Retinal pigment epithelial cell (primary cell): ENCODE measurements at regions not wholly inside any gene's neighbourhood (a gene's known extent, or its start where the extent isn't known, plus 50 kb on each side); places are given as distances from the start of the nearest gene placed in this dataset.

ENCODE experiments used
- DNase-seq: peaks from one replicate; pipeline ENCODE4 v3.0.0-alpha.2; 2010; ENCODE audit warnings: low read depth
- H3K4me3 ChIP-seq: 2 replicates; pipeline ENCODE4 v1.5.1; 2011; ENCODE audit warnings: mild to moderate bottlenecking, low read length, control low read depth, moderate library complexity
- TF ChIP-seq, protein P1 (sequence below): conservative IDR thresholded peaks from 2 replicates; pipeline ENCODE4 v1.5.1; 2011; ENCODE audit warnings: low read depth, low read length, control low read depth, inconsistent platforms

DNA sequence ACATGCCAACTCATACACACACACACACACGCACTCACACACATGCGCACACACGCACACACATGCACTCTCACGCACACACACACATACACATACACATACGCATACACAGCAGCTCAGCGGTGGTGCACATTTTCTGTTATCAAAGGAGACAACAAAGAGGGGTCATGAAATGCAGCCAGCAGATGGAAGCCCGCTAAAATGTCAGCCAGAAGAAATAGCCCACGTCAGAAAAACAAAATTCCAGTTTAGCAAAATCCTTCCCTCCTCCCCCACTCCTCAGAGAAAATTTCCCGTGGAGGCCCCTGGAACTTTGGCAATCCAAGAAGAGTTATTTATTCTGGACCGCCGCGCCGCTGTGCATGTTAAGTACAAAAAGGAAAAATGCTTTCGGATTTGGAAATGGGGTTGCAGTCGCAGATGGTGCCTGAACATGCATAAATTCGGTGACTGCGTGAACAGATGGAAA is 114.6 kb upstream of the VSTM2B start:
- TF ChIP-seq, protein P1, sequence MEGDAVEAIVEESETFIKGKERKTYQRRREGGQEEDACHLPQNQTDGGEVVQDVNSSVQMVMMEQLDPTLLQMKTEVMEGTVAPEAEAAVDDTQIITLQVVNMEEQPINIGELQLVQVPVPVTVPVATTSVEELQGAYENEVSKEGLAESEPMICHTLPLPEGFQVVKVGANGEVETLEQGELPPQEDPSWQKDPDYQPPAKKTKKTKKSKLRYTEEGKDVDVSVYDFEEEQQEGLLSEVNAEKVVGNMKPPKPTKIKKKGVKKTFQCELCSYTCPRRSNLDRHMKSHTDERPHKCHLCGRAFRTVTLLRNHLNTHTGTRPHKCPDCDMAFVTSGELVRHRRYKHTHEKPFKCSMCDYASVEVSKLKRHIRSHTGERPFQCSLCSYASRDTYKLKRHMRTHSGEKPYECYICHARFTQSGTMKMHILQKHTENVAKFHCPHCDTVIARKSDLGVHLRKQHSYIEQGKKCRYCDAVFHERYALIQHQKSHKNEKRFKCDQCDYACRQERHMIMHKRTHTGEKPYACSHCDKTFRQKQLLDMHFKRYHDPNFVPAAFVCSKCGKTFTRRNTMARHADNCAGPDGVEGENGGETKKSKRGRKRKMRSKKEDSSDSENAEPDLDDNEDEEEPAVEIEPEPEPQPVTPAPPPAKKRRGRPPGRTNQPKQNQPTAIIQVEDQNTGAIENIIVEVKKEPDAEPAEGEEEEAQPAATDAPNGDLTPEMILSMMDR: no peak
- no peak for DNase-seq
- H3K4me3 ChIP-seq: no peak overlapping the region

DNA sequence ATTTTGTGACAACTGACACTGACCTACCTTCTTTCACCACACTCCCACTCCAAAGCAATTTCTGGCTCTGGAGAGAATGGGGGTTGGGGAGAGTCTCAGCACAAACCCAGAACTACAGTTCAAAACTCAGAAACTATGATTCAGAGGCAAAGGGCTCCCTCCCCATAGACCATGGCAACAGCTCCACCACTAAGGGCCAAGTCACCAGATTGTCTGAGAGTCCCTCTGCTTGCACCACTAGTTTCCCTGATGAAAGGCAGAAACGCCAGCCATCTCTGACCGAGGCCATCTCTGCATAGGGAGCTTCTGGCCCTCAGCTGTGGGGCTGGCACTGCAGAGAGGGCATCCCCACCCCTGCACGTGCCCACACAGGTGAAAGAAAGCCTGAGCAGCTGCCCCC is 112.4 kb upstream of the VSTM2B start:
- no peak overlapping the region for H3K4me3 ChIP-seq
- TF ChIP-seq, protein P1: no peak
- DNase-seq: no peak

DNA sequence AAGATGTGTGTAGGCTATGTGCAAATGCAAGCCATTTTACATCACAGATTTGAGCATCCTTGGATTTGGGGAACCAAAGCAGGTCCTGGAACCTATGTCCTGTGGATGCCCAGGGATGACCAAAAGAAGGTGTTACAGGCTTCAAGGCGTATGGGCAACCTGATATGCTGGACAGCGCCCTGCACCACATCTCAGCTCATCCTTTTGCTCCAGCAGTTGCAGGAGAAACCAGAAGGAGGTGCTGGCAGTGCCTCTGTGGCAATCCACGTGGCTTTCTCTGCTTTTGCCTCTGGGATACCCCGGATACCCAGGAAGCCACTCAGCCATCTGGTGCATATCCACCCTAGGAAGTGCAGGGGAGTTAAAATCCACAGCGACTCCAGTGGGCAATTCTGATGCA is 110.3 kb upstream of the VSTM2B start:
- DNase-seq: no peak
- TF ChIP-seq, protein P1: no peak
- no peak overlapping the region for H3K4me3 ChIP-seq

DNA sequence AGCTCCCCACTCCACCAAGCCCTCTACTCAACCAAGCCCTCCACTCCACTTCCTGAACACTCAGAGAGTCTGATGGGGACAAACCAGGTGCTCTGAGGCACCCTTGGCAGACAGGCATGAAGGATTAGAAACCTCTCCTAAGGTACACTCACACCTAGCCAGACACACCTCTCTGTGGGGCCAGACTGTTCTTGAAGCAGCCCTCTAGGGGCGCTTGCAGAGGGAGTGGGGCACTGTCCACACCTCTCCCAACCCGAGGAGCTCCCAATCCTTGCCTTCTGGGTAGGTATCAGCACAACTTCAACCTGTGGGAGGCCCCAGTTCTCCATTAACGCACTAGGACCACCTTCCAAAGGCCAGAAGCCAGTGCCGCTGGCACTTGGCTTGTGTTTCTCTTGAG is 108.7 kb upstream of the VSTM2B start:
- TF ChIP-seq, protein P1: no peak
- no peak for DNase-seq
- no peak overlapping the region for H3K4me3 ChIP-seq

DNA sequence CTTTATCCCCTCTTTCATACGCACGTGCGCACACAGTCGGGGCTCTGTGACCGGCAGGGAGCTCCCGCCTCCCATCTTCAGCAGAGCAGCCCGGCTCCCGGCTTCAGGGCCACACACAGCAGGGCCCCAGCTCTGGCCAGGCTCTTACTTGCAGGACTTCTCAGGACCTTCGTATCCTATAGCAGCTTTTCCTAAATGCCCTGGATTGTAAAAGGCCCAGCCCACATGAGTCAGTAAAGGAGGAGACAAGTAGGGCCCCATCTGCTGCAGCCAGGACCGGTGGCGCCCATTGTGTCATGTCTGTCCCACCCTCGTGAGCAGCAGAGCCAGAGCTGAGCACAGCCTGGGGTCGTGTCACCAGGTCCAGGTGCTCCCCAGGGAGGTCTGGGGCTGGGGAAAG is 107.6 kb upstream of the VSTM2B start:
- H3K4me3 ChIP-seq: no peak overlapping the region
- no peak for DNase-seq
- TF ChIP-seq, protein P1: no peak

DNA sequence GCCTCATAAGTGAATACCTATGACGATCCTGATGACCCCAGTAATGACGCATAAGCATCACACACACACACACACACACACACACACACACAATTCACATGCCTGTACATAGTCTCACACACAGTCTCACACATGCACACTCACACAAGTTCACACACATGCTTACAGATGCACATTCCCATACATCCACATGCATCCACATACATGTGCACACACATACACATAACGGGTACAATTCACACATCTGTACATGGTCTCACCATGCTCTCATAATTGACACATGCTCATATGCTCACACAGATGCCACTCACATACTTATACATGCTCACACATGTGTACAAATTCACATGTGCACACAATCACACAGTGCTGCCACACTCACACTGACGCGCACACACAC is 105.7 kb upstream of the VSTM2B start:
- TF ChIP-seq, protein P1: no peak
- H3K4me3 ChIP-seq: no peak overlapping the region
- no peak for DNase-seq

DNA sequence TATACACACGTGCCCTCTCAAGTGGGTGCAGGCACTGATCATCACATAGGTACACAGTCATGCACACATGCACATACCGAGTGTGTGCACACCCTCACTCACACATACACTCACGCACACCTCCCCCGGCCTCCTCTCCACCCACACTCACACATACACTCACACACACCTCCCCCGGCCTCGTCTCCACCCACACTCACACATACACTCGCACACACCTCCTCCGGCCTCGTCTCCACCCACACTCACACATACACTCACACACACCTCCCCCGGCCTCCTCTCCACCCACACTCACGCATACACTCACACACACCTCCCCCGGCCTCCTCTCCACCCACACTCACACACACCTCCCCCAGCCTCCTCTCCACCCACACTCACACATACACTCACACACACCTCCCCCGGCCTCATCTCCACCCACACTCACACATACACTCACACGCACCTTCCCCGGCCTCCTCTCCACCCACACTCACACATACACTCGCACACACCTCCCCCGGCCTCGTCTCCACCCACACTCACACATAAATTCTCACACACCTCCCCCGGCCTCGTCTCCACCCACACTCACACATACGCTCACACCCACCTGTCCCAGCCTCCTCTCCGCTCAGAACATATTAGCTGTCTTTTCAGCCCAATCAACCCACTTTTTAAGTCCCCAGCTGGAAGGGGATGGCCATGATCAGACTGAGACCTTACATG is 105.2 kb upstream of the VSTM2B start:
- H3K4me3 ChIP-seq: no peak overlapping the region
- TF ChIP-seq, protein P1: no peak
- DNase-seq: no peak
